Tibial nerve (tissue), 3 donors: ENCODE measurements at regions not wholly inside any gene's neighbourhood (a gene's known extent, or its start where the extent isn't known, plus 50 kb on each side); places are given as distances from the start of the nearest gene placed in this dataset.

Experiments
- POLR2A ChIP-seq, 2 donors: fragments of 450-650 bp; IDR thresholded peaks; one replicate each; pipeline ENCODE4 v1.6.1; 2017; ENCODE audit warnings: antibody characterized with exemption in 2 of 2, mild to moderate bottlenecking in 2 of 2, moderate library complexity in 2 of 2
- TF ChIP-seq, protein P1 (sequence below), 5 experiments: fragments of 200-600 bp in 3 of 5; fragments of 450-650 bp in 2 of 5; sonication (generic) in 3 of 5; IDR thresholded peaks; one replicate each; pipeline ENCODE4 v1.5.1; 2016 to 2019; ENCODE audit warnings: antibody characterized with exemption in 5 of 5, mild to moderate bottlenecking in 3 of 5, moderate library complexity in 2 of 5

DNA sequence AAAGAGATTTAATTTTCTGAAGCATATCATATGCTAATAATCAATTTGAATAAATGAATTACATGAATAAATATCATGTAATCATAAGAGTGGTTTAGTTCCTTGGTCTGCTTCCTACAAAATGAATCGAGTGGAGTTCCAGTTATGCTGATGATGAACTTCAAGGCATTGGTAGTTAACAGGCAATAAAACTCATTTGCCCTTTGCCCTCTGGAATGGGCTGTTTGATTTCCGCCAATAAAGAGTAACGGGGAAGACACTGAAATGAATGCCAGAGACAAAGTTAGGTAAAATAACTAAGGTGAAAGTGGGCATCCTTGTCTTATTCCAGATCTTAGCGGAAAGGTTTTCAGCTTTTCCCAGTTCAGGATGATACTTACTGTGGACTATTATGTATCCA is 90.1 kb downstream of the C3orf38 start:
- TF ChIP-seq, protein P1, sequence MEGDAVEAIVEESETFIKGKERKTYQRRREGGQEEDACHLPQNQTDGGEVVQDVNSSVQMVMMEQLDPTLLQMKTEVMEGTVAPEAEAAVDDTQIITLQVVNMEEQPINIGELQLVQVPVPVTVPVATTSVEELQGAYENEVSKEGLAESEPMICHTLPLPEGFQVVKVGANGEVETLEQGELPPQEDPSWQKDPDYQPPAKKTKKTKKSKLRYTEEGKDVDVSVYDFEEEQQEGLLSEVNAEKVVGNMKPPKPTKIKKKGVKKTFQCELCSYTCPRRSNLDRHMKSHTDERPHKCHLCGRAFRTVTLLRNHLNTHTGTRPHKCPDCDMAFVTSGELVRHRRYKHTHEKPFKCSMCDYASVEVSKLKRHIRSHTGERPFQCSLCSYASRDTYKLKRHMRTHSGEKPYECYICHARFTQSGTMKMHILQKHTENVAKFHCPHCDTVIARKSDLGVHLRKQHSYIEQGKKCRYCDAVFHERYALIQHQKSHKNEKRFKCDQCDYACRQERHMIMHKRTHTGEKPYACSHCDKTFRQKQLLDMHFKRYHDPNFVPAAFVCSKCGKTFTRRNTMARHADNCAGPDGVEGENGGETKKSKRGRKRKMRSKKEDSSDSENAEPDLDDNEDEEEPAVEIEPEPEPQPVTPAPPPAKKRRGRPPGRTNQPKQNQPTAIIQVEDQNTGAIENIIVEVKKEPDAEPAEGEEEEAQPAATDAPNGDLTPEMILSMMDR (IDR thresholded peaks at IDR 0.05) = no peak
- no peak for TF ChIP-seq POLR2A (IDR thresholded peaks at IDR 0.05)
